HepG2 (cell line): ENCODE measurements at regions not wholly inside any gene's neighbourhood (a gene's known extent, or its start where the extent isn't known, plus 50 kb on each side); places are given as distances from the start of the nearest gene placed in this dataset.

ENCODE experiments used
- ATAC-seq: fragments of 200-7000 bp; cut with Tn5 transposase; 3 replicates; pipeline ENCODE4 v1.9.1; 2020; ENCODE audit warnings: mild to moderate bottlenecking, moderate library complexity
- BruUV-seq: library from RNA; stranded (reverse); fragments of 400-500 nt; replicated peaks from 2 replicates; lab custom pipeline; 2021; lab: Mats Ljungman, UMichigan
- CTCF ChIA-PET: fragments of 300-600 bp; formaldehyde crosslinking; extraction: SDS; loops from one replicate; lab custom pipeline; 2021; ENCODE audit warnings: low total read pairs, inconsistent platforms, low intra/inter-chr PET ratio; lab: Yijun Ruan, JAX
- POLR2A ChIA-PET: fragments of 350-600 bp; sonication (Branson Sonifier 250); formaldehyde crosslinking; loops from one replicate; lab custom pipeline; 2020; ENCODE audit warnings: antibody characterized with exemption, inconsistent platforms; lab: Yijun Ruan, JAX
- DNase-seq: peaks from one replicate; pipeline ENCODE4 v3.0.0-alpha.2; 2015; ENCODE audit warnings: low spot score
- FAIRE-seq: peaks from 3 replicates; lab custom pipeline; 2011; peaks lifted over from hg19 to GRCh38; lab: Jason Lieb, UNC
- H2AFZ ChIP-seq: one replicate; pipeline ENCODE4 v1.6.1; 2011; ENCODE audit warnings: low read length, inconsistent platforms
- H3K27ac ChIP-seq: fragments of 300-600 bp; 3 replicates; pipeline ENCODE4 v1.8.0; 2011; ENCODE audit warnings: mixed run types, mild to moderate bottlenecking, mixed read lengths, low read length, inconsistent platforms; ENCODE audit not compliant: insufficient read depth; ENCODE audit errors: extremely low read length
- H3K27me3 ChIP-seq, 2 experiments: fragments of 200-600 bp in 1 of 2; 2 replicates in 1 of 2; 3 replicates in 1 of 2; pipeline versions ENCODE4 v1.6.0 to v1.8.0; 2011; ENCODE audit warnings: low read length in 2 of 2, mild to moderate bottlenecking in 2 of 2, moderate library complexity in 2 of 2, inconsistent platforms in 1 of 2; ENCODE audit not compliant: insufficient read depth in 2 of 2, control insufficient read depth in 1 of 2
- H3K36me3 ChIP-seq, 2 experiments: fragments of 200-600 bp in 1 of 2; replicated peaks in 1 of 2; 2 replicates in 1 of 2; 3 replicates in 1 of 2; pipeline versions ENCODE4 v1.5.1 to v1.8.0; 2011; ENCODE audit warnings: low read length in 2 of 2, inconsistent platforms in 1 of 2; ENCODE audit not compliant: insufficient read depth in 2 of 2, control insufficient read depth in 1 of 2
- H3K4me1 ChIP-seq: 2 replicates; pipeline ENCODE4 v1.5.1; 2012; ENCODE audit warnings: low read length, inconsistent platforms; ENCODE audit not compliant: insufficient read depth
- H3K4me2 ChIP-seq: 2 replicates; pipeline ENCODE4 v1.6.0; 2011; ENCODE audit warnings: low read depth, low read length, inconsistent platforms
- H3K4me3 ChIP-seq, 3 experiments: fragments of 200-600 bp in 1 of 3; sonication (generic), shearing (Covaris generic) in 1 of 3; replicated peaks in 1 of 3; 2 replicates each; pipeline ENCODE4 v1.5.1; 2011 to 2016; ENCODE audit warnings: low read length in 3 of 3, inconsistent platforms in 2 of 3, low read depth in 2 of 3, mild to moderate bottlenecking in 2 of 3, control low read depth in 1 of 3, mixed read lengths in 1 of 3; ENCODE audit not compliant: insufficient read depth in 1 of 3
- H3K79me2 ChIP-seq: one replicate; pipeline ENCODE4 v1.6.1; 2011; ENCODE audit warnings: low read length, inconsistent platforms; ENCODE audit not compliant: insufficient read depth
- H3K9ac ChIP-seq: 2 replicates; pipeline ENCODE4 v1.6.0; 2011; ENCODE audit warnings: mild to moderate bottlenecking, low read depth, low read length, inconsistent platforms; ENCODE audit not compliant: insufficient read depth
- H3K9me3 ChIP-seq: 2 replicates; pipeline ENCODE4 v1.5.1; 2012; ENCODE audit warnings: mild to moderate bottlenecking, low read length
- H4K20me1 ChIP-seq: 2 replicates; pipeline ENCODE4 v1.6.0; 2011; ENCODE audit warnings: inconsistent platforms, mild to moderate bottlenecking, low read length, moderate library complexity; ENCODE audit not compliant: insufficient read depth
- KDM5B ChIP-seq: sonication (generic); formaldehyde crosslinking; IDR thresholded peaks from 2 replicates; pipeline ENCODE4 v1.4.0; 2020; ENCODE audit warnings: missing genetic modification reagents, mild to moderate bottlenecking, borderline replicate concordance
- MEF2D ChIP-seq: sonication (generic); formaldehyde crosslinking; IDR thresholded peaks from 2 replicates; pipeline ENCODE4 v1.5.1; 2020; ENCODE audit warnings: mild to moderate bottlenecking, missing genetic modification reagents
- MIXL1 ChIP-seq: IDR thresholded peaks from 2 replicates; pipeline ENCODE4 v1.6.1; 2016
- NFE2L1 ChIP-seq: sonication (generic); formaldehyde crosslinking; IDR thresholded peaks from 2 replicates; pipeline ENCODE4 v1.4.0; 2020; ENCODE audit warnings: missing genetic modification reagents, mild to moderate bottlenecking, borderline replicate concordance
- YEATS4 ChIP-seq: sonication (generic); formaldehyde crosslinking; IDR thresholded peaks from 2 replicates; pipeline ENCODE4 v1.4.0; 2020; ENCODE audit warnings: missing genetic modification reagents, borderline replicate concordance
- ZMYM3 ChIP-seq: sonication (generic); formaldehyde crosslinking; IDR thresholded peaks from 2 replicates; pipeline ENCODE4 v1.5.1; 2020; ENCODE audit warnings: mild to moderate bottlenecking, missing genetic modification reagents
- ZNF343 ChIP-seq: sonication (generic); formaldehyde crosslinking; IDR thresholded peaks from 2 replicates; pipeline ENCODE4 v1.4.0; 2020; ENCODE audit warnings: mild to moderate bottlenecking, missing genetic modification reagents
- ZNF777 ChIP-seq: sonication (generic); formaldehyde crosslinking; IDR thresholded peaks from 2 replicates; pipeline ENCODE4 v1.4.0; 2020; ENCODE audit warnings: missing genetic modification reagents
- WGBS: methylation state at CpG from one replicate; pipeline ENCODE4 v1.1.6; 2017; ENCODE audit warnings: low lambda C conversion rate; 5-methylcytosine and 5-hydroxymethylcytosine counted together
- in situ Hi-C: cut with HindIII; loops from 2 replicates; pipeline ENCODE4 v1.10.0; 2017; ENCODE audit warnings: low pct_unique_long_range_greater_than_20kb; ENCODE audit not compliant: extremely low pct_ligation_motif_present
- intact Hi-C: fragments of 100-400 bp; cut with micrococcal nuclease; formaldehyde crosslinking; loops from one replicate; pipeline ENCODE4 v1.10.0; 2022; ENCODE audit not compliant: unreplicated experiment
- TF ChIP-seq, protein P1 (sequence below): sonication (generic); formaldehyde crosslinking; IDR thresholded peaks from 2 replicates; pipeline ENCODE4 v1.5.0; 2020; ENCODE audit warnings: mild to moderate bottlenecking, missing genetic modification reagents
- TF ChIP-seq, protein P2 (sequence below): sonication (generic); formaldehyde crosslinking; IDR thresholded peaks from 2 replicates; pipeline ENCODE4 v1.4.0; 2020; ENCODE audit warnings: mild to moderate bottlenecking, missing genetic modification reagents

DNA sequence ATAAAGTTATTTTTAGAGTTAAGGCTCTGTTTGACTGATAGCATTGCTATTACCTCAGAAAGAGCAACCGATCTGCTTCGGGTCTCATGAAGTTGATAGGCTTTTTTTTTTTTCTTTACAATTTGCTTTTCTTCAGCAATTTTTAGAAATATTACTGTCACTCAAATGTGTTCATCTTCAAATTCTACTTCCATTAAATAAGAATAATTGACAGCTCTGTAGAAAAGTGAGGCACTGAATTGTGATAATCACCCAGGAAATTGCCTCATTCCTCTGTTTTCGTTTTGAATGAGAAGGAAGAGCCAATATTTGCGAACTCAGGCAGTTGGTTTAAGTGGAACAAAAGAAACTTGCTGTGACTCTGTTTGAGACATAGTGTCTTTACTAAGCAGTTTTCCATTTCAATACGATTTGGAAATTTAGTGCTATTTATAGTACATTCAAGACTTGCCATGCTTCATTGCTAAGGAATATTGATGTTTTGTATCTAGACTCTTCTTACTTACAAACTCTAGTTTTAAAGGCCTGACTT lies 700.5 kb upstream of the CDH10 start:
- H3K36me3 ChIP-seq = no peaks in the 10 kb centered on the region
- FAIRE-seq (no peak), ATAC-seq (no peak), DNase-seq (no peak)
- no peaks in the 10 kb centered on the region for H3K27me3 ChIP-seq
- intact Hi-C loops (no loop called here), in situ Hi-C loops (no loop called here)
- peaks cover 28% of the 10 kb centered on the region for H3K9me3 ChIP-seq
- H3K4me1 ChIP-seq = no peaks in the 10 kb centered on the region
- H2AFZ ChIP-seq = no peak overlapping the region
- ChIA-PET CTCF (no interaction called here), POLR2A (no interaction called here)
- H3K79me2 ChIP-seq = no peaks in the 10 kb centered on the region
- no peak for TF ChIP-seq KDM5B (CRISPR knock-in tag)
- TF ChIP-seq ZMYM3 (CRISPR knock-in tag) = no peak
- TF ChIP-seq, protein P1, sequence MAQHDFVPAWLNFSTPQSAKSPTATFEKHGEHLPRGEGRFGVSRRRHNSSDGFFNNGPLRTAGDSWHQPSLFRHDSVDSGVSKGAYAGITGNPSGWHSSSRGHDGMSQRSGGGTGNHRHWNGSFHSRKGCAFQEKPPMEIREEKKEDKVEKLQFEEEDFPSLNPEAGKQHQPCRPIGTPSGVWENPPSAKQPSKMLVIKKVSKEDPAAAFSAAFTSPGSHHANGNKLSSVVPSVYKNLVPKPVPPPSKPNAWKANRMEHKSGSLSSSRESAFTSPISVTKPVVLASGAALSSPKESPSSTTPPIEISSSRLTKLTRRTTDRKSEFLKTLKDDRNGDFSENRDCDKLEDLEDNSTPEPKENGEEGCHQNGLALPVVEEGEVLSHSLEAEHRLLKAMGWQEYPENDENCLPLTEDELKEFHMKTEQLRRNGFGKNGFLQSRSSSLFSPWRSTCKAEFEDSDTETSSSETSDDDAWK (CRISPR knock-in tag) = no peak
- TF ChIP-seq, protein P2, sequence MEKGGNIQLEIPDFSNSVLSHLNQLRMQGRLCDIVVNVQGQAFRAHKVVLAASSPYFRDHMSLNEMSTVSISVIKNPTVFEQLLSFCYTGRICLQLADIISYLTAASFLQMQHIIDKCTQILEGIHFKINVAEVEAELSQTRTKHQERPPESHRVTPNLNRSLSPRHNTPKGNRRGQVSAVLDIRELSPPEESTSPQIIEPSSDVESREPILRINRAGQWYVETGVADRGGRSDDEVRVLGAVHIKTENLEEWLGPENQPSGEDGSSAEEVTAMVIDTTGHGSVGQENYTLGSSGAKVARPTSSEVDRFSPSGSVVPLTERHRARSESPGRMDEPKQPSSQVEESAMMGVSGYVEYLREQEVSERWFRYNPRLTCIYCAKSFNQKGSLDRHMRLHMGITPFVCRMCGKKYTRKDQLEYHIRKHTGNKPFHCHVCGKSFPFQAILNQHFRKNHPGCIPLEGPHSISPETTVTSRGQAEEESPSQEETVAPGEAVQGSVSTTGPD = no peak
- no peak for TF ChIP-seq ZNF777 (CRISPR knock-in tag)
- no peak for TF ChIP-seq MEF2D
- no peak for TF ChIP-seq NFE2L1 (CRISPR knock-in tag)
- no peak for TF ChIP-seq MIXL1 (CRISPR knock-in tag)
- no peak for TF ChIP-seq YEATS4 (CRISPR knock-in tag)
- no peak for TF ChIP-seq ZNF343 (CRISPR knock-in tag)
- no peak overlapping the region for H3K27ac ChIP-seq
- 8% methylated on average over 5 of the region's 5 CpGs for WGBS
- H3K9ac ChIP-seq = no peak overlapping the region
- H3K4me3 ChIP-seq = no peak overlapping the region
- no peaks in the 10 kb centered on the region for H4K20me1 ChIP-seq
- BruUV-seq = no TSS peak
- no peak overlapping the region for H3K4me2 ChIP-seq
